IMR-90 (cell line): ENCODE measurements at regions not wholly inside any gene's neighbourhood (a gene's known extent, or its start where the extent isn't known, plus 50 kb on each side); places are given as distances from the start of the nearest gene placed in this dataset.

Experiments
- ATAC-seq: fragments of 200-7000 bp; cut with Tn5 transposase; 2 replicates; pipeline ENCODE4 v1.9.1; 2020; ENCODE audit warnings: low read depth, mild to moderate bottlenecking, moderate library complexity
- BruUV-seq: library from RNA; stranded (reverse); fragments of 400-500 nt; replicated peaks from 2 replicates; lab custom pipeline; 2021; lab: Mats Ljungman, UMichigan
- CTCF ChIA-PET: fragments of 300-600 bp; formaldehyde crosslinking; extraction: SDS; loops from one replicate; lab custom pipeline; 2021; ENCODE audit warnings: antibody characterized with exemption; lab: Yijun Ruan, JAX
- POLR2A ChIA-PET: fragments of 300-600 bp; sonication (Branson Sonifier 250); formaldehyde crosslinking; loops from one replicate; lab custom pipeline; 2022; ENCODE audit warnings: antibody characterized with exemption; ENCODE audit not compliant: unreplicated experiment; lab: Charles Lee
- DNase-seq: peaks from one replicate; pipeline ENCODE4 v3.0.0; 2013
- H2AFZ ChIP-seq: replicated peaks from 2 replicates; pipeline ENCODE3; 2013; ENCODE audit warnings: low read length, mild to moderate bottlenecking; ENCODE audit not compliant: poor library complexity
- H2AK5ac ChIP-seq: 2 replicates; pipeline ENCODE4 v1.6.1; 2013; ENCODE audit warnings: low read depth, low read length, inconsistent platforms
- H2AK9ac ChIP-seq: replicated peaks from 2 replicates; pipeline ENCODE3; 2013; ENCODE audit warnings: mild to moderate bottlenecking, low read depth, low read length, moderate library complexity; ENCODE audit not compliant: poor library complexity
- H2BK120ac ChIP-seq: 2 replicates; pipeline ENCODE4 v1.6.1; 2013; ENCODE audit warnings: low read depth, low read length, inconsistent platforms
- H2BK15ac ChIP-seq: 3 replicates; pipeline ENCODE4 v1.6.1; 2013; ENCODE audit warnings: low read depth, low read length, inconsistent platforms
- H2BK20ac ChIP-seq: 2 replicates; pipeline ENCODE4 v1.6.1; 2013; ENCODE audit warnings: low read depth, mild to moderate bottlenecking, inconsistent platforms, low read length, moderate library complexity
- H2BK5ac ChIP-seq: 2 replicates; pipeline ENCODE4 v1.6.1; 2013; ENCODE audit warnings: mild to moderate bottlenecking, low read depth, low read length, inconsistent platforms; ENCODE audit not compliant: poor library complexity, severe bottlenecking
- H3K14ac ChIP-seq: replicated peaks from 2 replicates; pipeline ENCODE4 v1.6.1; 2013; ENCODE audit warnings: low read depth, low read length, inconsistent platforms
- H3K18ac ChIP-seq: 2 replicates; pipeline ENCODE4 v1.6.1; 2013; ENCODE audit warnings: low read depth, low read length, control low read depth
- H3K23ac ChIP-seq: 2 replicates; pipeline ENCODE4 v1.6.1; 2013; ENCODE audit warnings: low read depth, low read length, inconsistent platforms
- H3K27ac ChIP-seq: 2 replicates; pipeline ENCODE4 v1.5.1; 2013; ENCODE audit warnings: mild to moderate bottlenecking, control low read depth, low read length; ENCODE audit not compliant: insufficient read depth
- H3K27me3 ChIP-seq: 2 replicates; pipeline ENCODE4 v1.6.1; 2013; ENCODE audit warnings: low read length; ENCODE audit not compliant: control insufficient read depth, insufficient read depth
- H3K36me3 ChIP-seq: 2 replicates; pipeline ENCODE4 v1.6.1; 2013; ENCODE audit warnings: low read length, mixed read lengths; ENCODE audit not compliant: control insufficient read depth, insufficient read depth
- H3K4ac ChIP-seq: 2 replicates; pipeline ENCODE4 v1.6.1; 2013; ENCODE audit warnings: low read depth, low read length, inconsistent platforms
- H3K4me1 ChIP-seq: 2 replicates; pipeline ENCODE4 v1.6.1; 2013; ENCODE audit warnings: low read length, mixed read lengths; ENCODE audit not compliant: control insufficient read depth, insufficient read depth
- H3K4me2 ChIP-seq: 2 replicates; pipeline ENCODE4 v1.6.1; 2013; ENCODE audit warnings: low read depth, mild to moderate bottlenecking, control low read depth, low read length, moderate library complexity
- H3K4me3 ChIP-seq: 2 replicates; pipeline ENCODE4 v1.5.1; 2013; ENCODE audit warnings: low read depth, mild to moderate bottlenecking, control low read depth, low read length, moderate library complexity; ENCODE audit not compliant: insufficient read depth
- H3K56ac ChIP-seq: 2 replicates; pipeline ENCODE4 v1.6.1; 2013; ENCODE audit warnings: low read length, inconsistent platforms; ENCODE audit not compliant: insufficient read depth; ENCODE audit errors: extremely low read depth
- H3K79me1 ChIP-seq, 2 experiments: 2 replicates each; pipeline ENCODE4 v1.6.1; 2013; ENCODE audit warnings: low read length in 2 of 2, inconsistent platforms in 1 of 2, low read depth in 1 of 2
- H3K9ac ChIP-seq: 2 replicates; pipeline ENCODE4 v1.6.1; 2013; ENCODE audit warnings: low read depth, low read length, control low read depth
- H3K9me1 ChIP-seq: 2 replicates; pipeline ENCODE4 v1.6.1; 2013; ENCODE audit warnings: low read length, inconsistent platforms; ENCODE audit not compliant: insufficient read depth
- H3K9me3 ChIP-seq: 2 replicates; pipeline ENCODE4 v1.6.1; 2013; ENCODE audit warnings: low read length; ENCODE audit not compliant: control insufficient read depth, insufficient read depth
- H4K20me1 ChIP-seq: 2 replicates; pipeline ENCODE4 v1.6.1; 2013; ENCODE audit warnings: low read length, inconsistent platforms; ENCODE audit not compliant: insufficient read depth
- H4K5ac ChIP-seq: 2 replicates; pipeline ENCODE4 v1.6.1; 2013; ENCODE audit warnings: mild to moderate bottlenecking, low read depth, low read length, control low read depth
- H4K8ac ChIP-seq, 2 experiments: 2 replicates each; pipeline ENCODE4 v1.6.1; 2013; ENCODE audit warnings: low read depth in 2 of 2, low read length in 2 of 2, control low read depth in 1 of 2, inconsistent platforms in 1 of 2
- H4K91ac ChIP-seq: 2 replicates; pipeline ENCODE4 v1.6.1; 2013; ENCODE audit warnings: low read depth, low read length, inconsistent platforms; ENCODE audit not compliant: insufficient read depth
- CEBPB ChIP-seq: IDR thresholded peaks from 2 replicates; pipeline ENCODE4 v1.6.1; 2012; ENCODE audit warnings: low read depth, low read length, improper control_type of control experiment
- CHD1 ChIP-seq: IDR thresholded peaks from 2 replicates; pipeline ENCODE4 v1.6.1; 2012; ENCODE audit warnings: low read depth, low read length, improper control_type of control experiment
- CTCF ChIP-seq: conservative IDR thresholded peaks from 2 replicates; pipeline ENCODE4 v1.5.1; 2012; ENCODE audit warnings: mild to moderate bottlenecking, low read depth, low read length, improper control_type of control experiment
- ELK1 ChIP-seq: fragments of 150-350 bp; IDR thresholded peaks from 2 replicates; pipeline ENCODE4 v1.6.1; 2016; ENCODE audit warnings: low read depth, mild to moderate bottlenecking, low read length, moderate library complexity, borderline replicate concordance
- NFE2L2 ChIP-seq: fragments of 150-350 bp; IDR thresholded peaks from 2 replicates; pipeline ENCODE4 v1.6.1; 2016; ENCODE audit warnings: low read depth, mild to moderate bottlenecking, low read length
- POLR2A ChIP-seq: IDR thresholded peaks from 2 replicates; pipeline ENCODE4 v1.6.1; 2012; ENCODE audit warnings: mild to moderate bottlenecking, low read depth, low read length
- RCOR1 ChIP-seq: IDR thresholded peaks from 2 replicates; pipeline ENCODE4 v1.6.1; 2012; ENCODE audit warnings: mild to moderate bottlenecking, low read length, improper control_type of control experiment; ENCODE audit not compliant: insufficient replicate concordance
- WGBS, 2 experiments: methylation state at CpG; one replicate each; pipeline versions ENCODE4 v1.1.5 to v1.1.7; 2013; ENCODE audit warnings: missing lambda C conversion rate in 2 of 2; ENCODE audit not compliant: insufficient read length in 1 of 2; ENCODE audit errors: extremely low coverage in 2 of 2; 5-methylcytosine and 5-hydroxymethylcytosine counted together
- dilution Hi-C: fragments of 300-500 bp; cut with HindIII; formaldehyde crosslinking; loops from one replicate; pipeline ENCODE4 v1.14.3; 2018; ENCODE audit warnings: low sequenced_read_pairs; ENCODE audit not compliant: unreplicated experiment
- in situ Hi-C: fragments of 300-500 bp; cut with MboI; formaldehyde crosslinking; loops from 3 replicates; pipeline ENCODE4 v1.14.3; 2019; ENCODE audit warnings: low sequenced_read_pairs, inconsistent platforms, mixed read lengths
- intact Hi-C: fragments of 100-400 bp; cut with micrococcal nuclease; formaldehyde crosslinking; loops from 2 replicates; pipeline ENCODE4 v1.10.0; 2022
- TF ChIP-seq, protein P1 (sequence below): fragments of 150-350 bp; IDR thresholded peaks from 2 replicates; pipeline ENCODE4 v1.6.1; 2017; ENCODE audit warnings: mild to moderate bottlenecking, antibody characterized with exemption, low read length, low read depth

- H3K79me1 ChIP-seq = no peaks in the 10 kb centered on the region
- no peak for TF ChIP-seq CHD1
- TF ChIP-seq RCOR1 = no peak
- TF ChIP-seq CTCF = no peak
- TF ChIP-seq NFE2L2 = no peak
- TF ChIP-seq ELK1 = no peak
- no peak for TF ChIP-seq CEBPB
- TF ChIP-seq, protein P1, sequence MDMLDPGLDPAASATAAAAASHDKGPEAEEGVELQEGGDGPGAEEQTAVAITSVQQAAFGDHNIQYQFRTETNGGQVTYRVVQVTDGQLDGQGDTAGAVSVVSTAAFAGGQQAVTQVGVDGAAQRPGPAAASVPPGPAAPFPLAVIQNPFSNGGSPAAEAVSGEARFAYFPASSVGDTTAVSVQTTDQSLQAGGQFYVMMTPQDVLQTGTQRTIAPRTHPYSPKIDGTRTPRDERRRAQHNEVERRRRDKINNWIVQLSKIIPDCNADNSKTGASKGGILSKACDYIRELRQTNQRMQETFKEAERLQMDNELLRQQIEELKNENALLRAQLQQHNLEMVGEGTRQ = no peak
- no peak for TF ChIP-seq POLR2A
- ATAC-seq (no peak), DNase-seq (no peak)
- H3K18ac ChIP-seq = no peak overlapping the region
- ChIA-PET POLR2A (no interaction called here), CTCF (no interaction called here)
- H4K5ac ChIP-seq = no peak overlapping the region
- no peaks in the 10 kb centered on the region for H4K20me1 ChIP-seq
- no peaks in the 10 kb centered on the region for H3K36me3 ChIP-seq
- dilution Hi-C loops (no loop called here), in situ Hi-C loops (no loop called here), intact Hi-C loops (no loop called here)
- H3K4me1 ChIP-seq = no peaks in the 10 kb centered on the region
- H3K27me3 ChIP-seq = no peaks in the 10 kb centered on the region
- no peak overlapping the region for H2AK9ac ChIP-seq
- no peak overlapping the region for H3K4me3 ChIP-seq
- H2BK20ac ChIP-seq = no peak overlapping the region
- no peaks in the 10 kb centered on the region for H3K9me1 ChIP-seq
- H4K91ac ChIP-seq = no peak overlapping the region
- H2AK5ac ChIP-seq = no peak overlapping the region
- H3K23ac ChIP-seq = no peak overlapping the region
- H4K8ac ChIP-seq = no peak overlapping the region
- no peak overlapping the region for H2AFZ ChIP-seq
- no CpG with 5 or more reads among the region's 3 CpGs for WGBS, 2 experiments
- no peak overlapping the region for H2BK15ac ChIP-seq
- BruUV-seq = no TSS peak
- H3K56ac ChIP-seq = no peak overlapping the region
- no peak overlapping the region for H3K4me2 ChIP-seq
- H2BK120ac ChIP-seq = no peak overlapping the region
- no peak overlapping the region for H3K14ac ChIP-seq
- peaks cover 8% of the 10 kb centered on the region for H3K9me3 ChIP-seq
- no peak overlapping the region for H2BK5ac ChIP-seq
- H3K4ac ChIP-seq = no peak overlapping the region
- no peak overlapping the region for H3K27ac ChIP-seq
- H3K9ac ChIP-seq = no peak overlapping the region
These were observed 1374.4 kb upstream of the MAP3K7 start for GRCh38 chr6:91961236-91961635.
